ENCODE measurements at regions not wholly inside any gene's neighbourhood (a gene's known extent, or its start where the extent isn't known, plus 50 kb on each side); places are given as distances from the start of the nearest gene placed in this dataset.

GRCh38 chr2:8571792-8572499 is 109.9 kb upstream of the ID2 start:
- Histone ChIP-seq H3K36me3 (replicated peaks; ENCODE audit: control insufficient read depth, insufficient read depth, low read length) (no peaks in the 10 kb centered on the region), H3K4me3 (ENCODE audit: insufficient read depth, low read depth, low read length) (no peak overlapping the region), H3K27me3 (ENCODE audit: control insufficient read depth, insufficient read depth, low read length) (no peaks in the 10 kb centered on the region)
- peak; percentile 37 for DNase-seq

- H3K4me3 ChIP-seq (ENCODE audit: insufficient read depth, low read depth, low read length) = no peak overlapping the region
- no peaks in the 10 kb centered on the region for H3K27me3 ChIP-seq (ENCODE audit: control insufficient read depth, insufficient read depth, low read length)
- peak; percentile 30 for DNase-seq
- no peaks in the 10 kb centered on the region for H3K36me3 ChIP-seq (replicated peaks; ENCODE audit: control insufficient read depth, insufficient read depth, low read length)
Observed at GRCh38 chr2:8572712-8573233, 109.1 kb upstream of the ID2 start.

GRCh38 chr2:8573234-8573941 is 108.5 kb upstream of the ID2 start:
- no peaks in the 10 kb centered on the region for H3K36me3 ChIP-seq (replicated peaks; ENCODE audit: control insufficient read depth, insufficient read depth, low read length)
- no peaks in the 10 kb centered on the region for H3K27me3 ChIP-seq (ENCODE audit: control insufficient read depth, insufficient read depth, low read length)
- H3K4me3 ChIP-seq (ENCODE audit: insufficient read depth, low read depth, low read length) = no peak overlapping the region
- peak; percentile 75 for DNase-seq

GRCh38 chr2:8573942-8574195 is 108.0 kb upstream of the ID2 start:
- H3K27me3 ChIP-seq (ENCODE audit: control insufficient read depth, insufficient read depth, low read length) = no peaks in the 10 kb centered on the region
- no peak for DNase-seq
- no peak overlapping the region for H3K4me3 ChIP-seq (ENCODE audit: insufficient read depth, low read depth, low read length)
- H3K36me3 ChIP-seq (replicated peaks; ENCODE audit: control insufficient read depth, insufficient read depth, low read length) = no peaks in the 10 kb centered on the region

GRCh38 chr2:8574196-8575037 is 107.4 kb upstream of the ID2 start:
- no peak for DNase-seq
- no peaks in the 10 kb centered on the region for H3K36me3 ChIP-seq (replicated peaks; ENCODE audit: control insufficient read depth, insufficient read depth, low read length)
- no peak overlapping the region for H3K4me3 ChIP-seq (ENCODE audit: insufficient read depth, low read depth, low read length)
- H3K27me3 ChIP-seq (ENCODE audit: control insufficient read depth, insufficient read depth, low read length) = no peaks in the 10 kb centered on the region

- Histone ChIP-seq H3K36me3 (replicated peaks; ENCODE audit: control insufficient read depth, insufficient read depth, low read length) (no peaks in the 10 kb centered on the region), H3K27me3 (ENCODE audit: control insufficient read depth, insufficient read depth, low read length) (no peaks in the 10 kb centered on the region), H3K4me3 (ENCODE audit: insufficient read depth, low read depth, low read length) (no peak overlapping the region)
- peak; percentile 40 for DNase-seq
Observed at GRCh38 chr2:8575038-8575833, 106.6 kb upstream of the ID2 start.

- no peak for DNase-seq
- no peak overlapping the region for H3K4me3 ChIP-seq (ENCODE audit: insufficient read depth, low read depth, low read length)
- H3K36me3 ChIP-seq (replicated peaks; ENCODE audit: control insufficient read depth, insufficient read depth, low read length) = no peaks in the 10 kb centered on the region
- H3K27me3 ChIP-seq (ENCODE audit: control insufficient read depth, insufficient read depth, low read length) = no peaks in the 10 kb centered on the region
Observed at GRCh38 chr2:8575834-8576423, 105.9 kb upstream of the ID2 start.

GRCh38 chr2:8576525-8577167 is 105.2 kb upstream of the ID2 start:
- H3K36me3 ChIP-seq (replicated peaks; ENCODE audit: control insufficient read depth, insufficient read depth, low read length) = no peaks in the 10 kb centered on the region
- DNase-seq = peak; percentile 20

GRCh38 chr2:8577573-8577972 is 104.3 kb upstream of the ID2 start:
- peak; percentile 34 for DNase-seq
- Histone ChIP-seq H3K27me3 (ENCODE audit: control insufficient read depth, insufficient read depth, low read length) (no peaks in the 10 kb centered on the region; the same call in 1 of the 2 replicates), H3K36me3 (replicated peaks; ENCODE audit: control insufficient read depth, insufficient read depth, low read length) (no peaks in the 10 kb centered on the region), H3K4me3 (ENCODE audit: insufficient read depth, low read depth, low read length) (no peak overlapping the region)

More at GRCh38 chr2:8576525-8577167, 105.2 kb upstream of the ID2 start:
- Histone ChIP-seq H3K4me3 (ENCODE audit: insufficient read depth, low read depth, low read length) (no peak overlapping the region), H3K27me3 (ENCODE audit: control insufficient read depth, insufficient read depth, low read length) (no peaks in the 10 kb centered on the region)

GRCh38 chr2:8578335-8579244 is 103.3 kb upstream of the ID2 start:
- no peaks in the 10 kb centered on the region for H3K36me3 ChIP-seq (replicated peaks; ENCODE audit: control insufficient read depth, insufficient read depth, low read length)
- peak; percentile 21 for DNase-seq
- H3K27me3 ChIP-seq (ENCODE audit: control insufficient read depth, insufficient read depth, low read length) = no peaks in the 10 kb centered on the region; the same call in 1 of the 2 replicates
- no peak overlapping the region for H3K4me3 ChIP-seq (ENCODE audit: insufficient read depth, low read depth, low read length)

- H3K27me3 ChIP-seq (ENCODE audit: control insufficient read depth, insufficient read depth, low read length) = no peaks in the 10 kb centered on the region; the same call in 1 of the 2 replicates
- H3K4me3 ChIP-seq (ENCODE audit: insufficient read depth, low read depth, low read length) = no peak overlapping the region
- H3K36me3 ChIP-seq (replicated peaks; ENCODE audit: control insufficient read depth, insufficient read depth, low read length) = no peaks in the 10 kb centered on the region
- DNase-seq = peak; percentile 30
Observed at GRCh38 chr2:8579485-8580085, 102.3 kb upstream of the ID2 start.
